Suppressor macrophage treated with lipopolysaccharide for 1 hour (primary cell): ENCODE measurements at regions not wholly inside any gene's neighbourhood (a gene's known extent, or its start where the extent isn't known, plus 50 kb on each side); places are given as distances from the start of the nearest gene placed in this dataset.
"Not testable (repeated sequence)": the region's sequence is repeated elsewhere in the genome, so short reads cannot be mapped to it uniquely, and the experiment has no call there.

Experiments
- DNase-seq, 3 donors: peaks; one replicate each; pipeline ENCODE4 v3.0.0-alpha.2; 2020 to 2022

DNA sequence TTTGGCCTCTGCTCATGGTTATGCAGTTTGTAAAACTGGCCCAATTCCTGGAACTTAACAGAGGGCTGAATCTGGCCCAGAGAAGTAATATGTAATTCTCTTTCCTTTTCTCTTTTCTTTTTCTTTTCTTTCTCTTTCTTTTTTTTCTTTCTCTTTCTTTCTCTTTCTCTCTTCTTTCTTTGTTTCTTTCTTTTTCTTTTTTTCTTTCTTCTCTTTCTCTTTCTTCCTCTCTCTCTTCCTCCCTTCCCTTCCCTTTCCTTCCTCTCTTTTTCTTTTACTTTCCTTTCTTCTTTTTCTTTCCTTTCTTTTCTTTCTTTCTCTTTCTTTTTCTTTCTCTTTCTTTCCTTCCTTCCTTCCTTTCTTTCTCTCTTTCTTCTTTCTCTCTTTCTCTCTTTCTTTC is 88.8 kb upstream of the SLITRK5 start:
- no peak for DNase-seq

DNA sequence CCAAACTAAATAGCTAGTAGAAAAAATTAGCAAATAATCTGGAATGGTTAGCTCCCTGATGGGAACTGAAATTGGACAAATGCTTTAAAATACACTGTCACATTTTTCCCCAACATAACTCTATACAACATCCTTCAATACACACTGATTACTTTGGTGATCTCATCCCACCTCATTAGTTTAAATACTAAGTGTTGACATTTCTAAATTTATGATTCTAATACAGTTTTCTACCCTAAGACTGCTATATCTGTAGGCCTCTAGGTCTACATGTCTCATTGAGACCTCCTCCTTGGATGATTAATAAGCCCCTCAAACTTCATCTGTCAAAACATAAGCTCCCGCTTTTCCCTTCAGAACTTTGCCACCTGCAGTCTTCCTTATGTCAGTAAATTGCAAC is 80.7 kb upstream of the SLITRK5 start:
- DNase-seq, result no peak

DNA sequence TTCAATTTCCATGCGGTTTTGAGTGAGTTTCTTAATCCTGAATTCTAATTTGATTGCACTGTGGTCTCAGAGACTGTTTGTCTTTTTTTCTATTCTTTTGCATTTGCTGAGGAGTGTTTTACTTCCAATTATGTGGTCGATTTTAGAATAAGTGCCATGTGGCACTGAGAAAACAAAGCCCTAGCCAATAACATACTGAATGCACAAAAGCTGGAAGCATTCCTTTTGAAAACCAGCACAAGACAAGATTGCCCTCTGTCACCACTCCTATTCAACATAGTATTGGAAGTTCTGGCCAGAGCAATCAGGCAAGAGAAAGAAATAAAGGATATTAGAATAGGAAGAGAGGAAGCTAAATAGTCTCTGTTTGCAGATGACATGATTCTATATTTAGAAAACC is 66.7 kb upstream of the SLITRK5 start:
- DNase-seq, result not testable (repeated sequence)

DNA sequence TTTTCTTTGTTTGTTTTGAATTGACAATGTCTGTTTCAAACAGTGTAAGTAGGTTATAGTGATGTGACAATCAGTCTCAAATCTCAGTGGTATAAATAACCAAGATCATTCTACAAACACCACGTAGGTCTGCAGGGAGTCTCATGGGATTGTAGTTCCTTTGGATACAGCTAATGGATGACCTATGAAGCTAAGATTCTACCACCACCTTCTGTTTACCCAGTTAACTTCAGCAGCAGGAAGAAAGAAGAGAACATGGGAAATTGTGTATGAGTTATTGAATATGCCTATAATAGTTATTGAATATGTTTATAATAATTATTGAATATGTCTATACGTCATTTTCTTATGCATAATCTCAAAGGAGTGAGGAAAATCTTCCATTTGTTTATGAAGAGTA is 63.9 kb upstream of the SLITRK5 start:
- DNase-seq, result no peak

GRCh38 chr13:87614276-87614675 is 56.9 kb upstream of the SLITRK5 start:
- no peak for DNase-seq
